Karpas-422 (cell line): ENCODE measurements at regions not wholly inside any gene's neighbourhood (a gene's known extent, or its start where the extent isn't known, plus 50 kb on each side); places are given as distances from the start of the nearest gene placed in this dataset.

Experiments used
- DNase-seq: peaks from one replicate; pipeline ENCODE4 v3.0.0-alpha.2; 2015
- H2AFZ ChIP-seq: fragments of 200-600 bp; sonication (generic); 2 replicates; pipeline ENCODE4 v1.6.1; 2014; ENCODE audit warnings: antibody characterized with exemption, low read length, mixed read lengths
- H3K27ac ChIP-seq: fragments of 200-600 bp; sonication (generic); 2 replicates; pipeline ENCODE4 v1.5.1; 2014; ENCODE audit warnings: mild to moderate bottlenecking, low read length, moderate library complexity
- H3K27me3 ChIP-seq: fragments of 200-600 bp; sonication (generic); 2 replicates; pipeline ENCODE4 v1.6.1; 2014; ENCODE audit warnings: low read length, mixed read lengths
- H3K36me3 ChIP-seq: fragments of 200-600 bp; sonication (generic); 2 replicates; pipeline ENCODE4 v1.6.1; 2014; ENCODE audit warnings: low read length, mixed read lengths; ENCODE audit not compliant: insufficient read depth
- H3K4me1 ChIP-seq: fragments of 200-600 bp; sonication (generic); 2 replicates; pipeline ENCODE4 v1.6.1; 2014; ENCODE audit warnings: mild to moderate bottlenecking, low read length, mixed read lengths
- H3K4me2 ChIP-seq: fragments of 200-600 bp; sonication (generic); 2 replicates; pipeline ENCODE4 v1.6.1; 2014; ENCODE audit warnings: low read length, low read depth, mild to moderate bottlenecking; ENCODE audit not compliant: poor library complexity, severe bottlenecking
- H3K4me3 ChIP-seq: fragments of 200-600 bp; sonication (generic); 2 replicates; pipeline ENCODE4 v1.5.1; 2014; ENCODE audit warnings: mild to moderate bottlenecking, antibody characterized with exemption, low read length, mixed read lengths
- H3K79me2 ChIP-seq: fragments of 200-600 bp; sonication (generic); 2 replicates; pipeline ENCODE4 v1.6.1; 2014; ENCODE audit warnings: mild to moderate bottlenecking, low read length, mixed read lengths
- H3K9ac ChIP-seq: fragments of 200-600 bp; sonication (generic); 2 replicates; pipeline ENCODE4 v1.6.0; 2014; ENCODE audit warnings: low read length
- H3K9me2 ChIP-seq: fragments of 200-600 bp; sonication (generic), shearing (Covaris generic); replicated peaks from 2 replicates; pipeline ENCODE4 v1.6.0; 2014; ENCODE audit warnings: mild to moderate bottlenecking, low read length, moderate library complexity; ENCODE audit not compliant: insufficient read depth
- H3K9me3 ChIP-seq: fragments of 300-700, 200-600 bp; sonication (generic); 2 replicates; pipeline ENCODE4 v1.6.1; 2014; ENCODE audit warnings: low read length, mixed read lengths
- H4K20me1 ChIP-seq: fragments of 200-600 bp; sonication (generic); 2 replicates; pipeline ENCODE4 v1.6.1; 2014; ENCODE audit warnings: mild to moderate bottlenecking, antibody characterized with exemption, low read length, low read depth; ENCODE audit not compliant: insufficient read depth

DNA sequence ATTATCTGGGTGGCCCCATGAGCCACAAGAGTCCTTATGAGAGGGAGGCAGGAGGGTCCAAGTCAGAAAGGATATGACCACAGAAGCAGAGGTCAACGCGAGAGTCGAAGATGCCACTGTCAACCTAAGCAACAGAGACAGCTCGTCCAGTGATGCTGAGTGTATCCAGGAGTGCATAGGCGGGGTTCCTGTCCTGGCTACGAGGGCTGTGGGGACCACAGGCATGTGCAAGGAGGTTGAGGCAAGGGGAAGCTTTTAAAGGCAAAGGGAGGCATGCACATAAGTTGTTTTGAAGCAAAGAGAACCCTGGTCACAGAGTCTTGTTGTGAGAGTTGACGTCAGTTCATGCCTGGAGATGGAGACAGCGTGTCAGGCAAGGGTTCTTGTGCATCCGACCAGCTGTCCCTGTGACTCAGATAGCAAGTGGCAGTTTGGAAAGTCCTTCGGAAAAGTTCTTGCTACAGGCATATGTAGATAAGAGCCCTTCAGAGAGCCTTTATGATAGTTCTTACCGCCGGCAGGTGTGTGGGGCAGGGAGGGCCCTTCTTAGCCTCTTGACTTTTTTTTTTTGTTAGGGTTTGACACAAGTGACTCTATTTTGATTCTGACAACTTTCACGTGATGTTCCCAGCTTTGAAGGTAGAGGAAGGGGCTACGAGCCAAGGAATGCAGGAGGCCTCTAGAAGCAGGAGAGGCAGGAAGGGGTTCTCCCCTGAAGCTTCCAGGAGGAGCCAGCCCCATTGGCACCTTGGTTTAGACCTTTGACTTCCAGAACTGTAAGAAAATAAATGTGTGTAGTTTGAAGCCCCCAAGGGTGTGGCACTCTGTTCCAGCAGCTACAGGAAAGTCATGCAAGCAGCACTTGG lies 66.0 kb upstream of the FCN1 start:
- H2AFZ ChIP-seq, result no peak overlapping the region
- no peaks in the 10 kb centered on the region for H3K9me2 ChIP-seq
- no peaks in the 10 kb centered on the region for H3K79me2 ChIP-seq
- H3K4me1 ChIP-seq, result no peaks in the 10 kb centered on the region
- no peak for DNase-seq
- no peak overlapping the region for H3K9ac ChIP-seq
- no peaks in the 10 kb centered on the region for H4K20me1 ChIP-seq
- no peak overlapping the region for H3K27ac ChIP-seq
- H3K4me2 ChIP-seq, result no peak overlapping the region
- H3K27me3 ChIP-seq, result no peaks in the 10 kb centered on the region
- no peak overlapping the region for H3K4me3 ChIP-seq
- H3K9me3 ChIP-seq, result peaks cover 8% of the 10 kb centered on the region
- no peaks in the 10 kb centered on the region for H3K36me3 ChIP-seq

DNA sequence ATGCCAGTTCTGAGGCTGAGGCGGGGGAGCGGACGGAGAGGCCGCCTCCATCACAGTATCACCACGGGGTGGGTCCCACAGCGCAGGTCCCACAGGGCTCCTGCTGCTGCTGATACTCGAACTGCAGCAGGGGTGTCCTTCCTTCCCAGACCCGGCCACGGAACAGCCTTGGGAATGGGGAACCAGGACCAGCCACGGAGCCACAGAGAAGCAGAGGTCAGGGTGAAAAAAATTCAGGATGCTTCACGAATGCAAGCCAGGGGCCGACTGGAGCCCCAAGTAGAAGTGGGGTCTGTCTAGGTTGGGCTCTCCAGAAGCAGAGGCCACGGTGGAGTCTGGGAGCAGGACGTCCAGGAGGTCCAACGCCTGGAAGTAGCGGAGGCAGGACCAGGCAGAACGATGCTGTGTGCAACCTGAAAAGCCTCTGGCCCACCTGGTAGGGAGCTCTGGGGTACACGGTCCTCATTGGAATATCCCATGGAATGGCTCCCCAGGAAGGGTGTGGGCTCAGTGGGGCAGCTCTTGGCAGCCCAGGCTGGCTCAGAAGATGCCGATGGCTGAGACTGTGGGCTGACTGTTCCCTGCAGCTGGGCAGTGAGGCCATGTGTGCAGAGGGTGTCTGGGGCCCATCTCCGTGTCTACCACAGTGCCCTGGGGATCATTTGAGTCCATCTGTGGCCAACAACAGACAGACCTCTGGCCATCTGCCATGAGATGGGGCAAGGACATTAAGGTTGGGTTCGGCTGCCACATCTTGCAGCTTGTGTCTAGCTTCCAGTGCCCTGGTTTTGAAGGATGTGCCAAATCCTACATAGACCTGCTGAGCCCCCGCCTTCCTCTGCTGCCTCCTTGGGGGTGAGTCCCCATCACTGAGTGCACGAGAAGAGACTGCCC lies 66.9 kb upstream of the FCN1 start:
- H3K27ac ChIP-seq, result no peak overlapping the region
- no peaks in the 10 kb centered on the region for H3K27me3 ChIP-seq
- DNase-seq, result no peak
- H4K20me1 ChIP-seq, result no peaks in the 10 kb centered on the region
- peaks cover 8% of the 10 kb centered on the region for H3K9me3 ChIP-seq
- no peaks in the 10 kb centered on the region for H3K4me1 ChIP-seq
- no peak overlapping the region for H3K9ac ChIP-seq
- no peaks in the 10 kb centered on the region for H3K36me3 ChIP-seq
- no peak overlapping the region for H3K4me3 ChIP-seq
- no peaks in the 10 kb centered on the region for H3K9me2 ChIP-seq
- H3K79me2 ChIP-seq, result no peaks in the 10 kb centered on the region
- H2AFZ ChIP-seq, result no peak overlapping the region
- H3K4me2 ChIP-seq, result no peak overlapping the region

DNA sequence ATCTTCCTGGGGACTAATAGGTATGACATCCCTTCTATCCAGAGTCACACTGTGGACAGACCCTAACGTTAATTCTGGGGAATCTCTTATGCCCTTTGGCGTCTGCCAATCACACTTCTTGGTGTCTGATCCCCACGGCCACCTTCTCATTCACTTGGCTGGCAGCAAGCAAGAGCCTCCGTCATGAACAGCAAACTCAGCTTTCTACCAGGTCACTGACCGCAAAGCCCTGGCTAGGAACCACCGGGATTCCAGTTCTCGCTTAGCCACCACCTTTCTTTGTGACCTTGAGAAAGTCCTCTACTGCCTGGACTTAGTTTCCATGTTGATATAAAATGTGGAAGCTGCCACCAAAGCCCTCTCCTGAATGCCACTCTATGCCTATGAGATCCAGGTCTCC lies 67.7 kb upstream of the FCN1 start:
- no peak overlapping the region for H3K27ac ChIP-seq
- no peaks in the 10 kb centered on the region for H3K4me1 ChIP-seq
- H2AFZ ChIP-seq, result no peak overlapping the region
- H3K36me3 ChIP-seq, result no peaks in the 10 kb centered on the region
- no peak overlapping the region for H3K9ac ChIP-seq
- H3K9me3 ChIP-seq, result peaks cover 8% of the 10 kb centered on the region
- no peak overlapping the region for H3K4me2 ChIP-seq
- H3K4me3 ChIP-seq, result no peak overlapping the region
- H3K79me2 ChIP-seq, result no peaks in the 10 kb centered on the region
- H3K27me3 ChIP-seq, result no peaks in the 10 kb centered on the region
- H3K9me2 ChIP-seq, result no peaks in the 10 kb centered on the region
- H4K20me1 ChIP-seq, result no peaks in the 10 kb centered on the region
- DNase-seq, result no peak

DNA sequence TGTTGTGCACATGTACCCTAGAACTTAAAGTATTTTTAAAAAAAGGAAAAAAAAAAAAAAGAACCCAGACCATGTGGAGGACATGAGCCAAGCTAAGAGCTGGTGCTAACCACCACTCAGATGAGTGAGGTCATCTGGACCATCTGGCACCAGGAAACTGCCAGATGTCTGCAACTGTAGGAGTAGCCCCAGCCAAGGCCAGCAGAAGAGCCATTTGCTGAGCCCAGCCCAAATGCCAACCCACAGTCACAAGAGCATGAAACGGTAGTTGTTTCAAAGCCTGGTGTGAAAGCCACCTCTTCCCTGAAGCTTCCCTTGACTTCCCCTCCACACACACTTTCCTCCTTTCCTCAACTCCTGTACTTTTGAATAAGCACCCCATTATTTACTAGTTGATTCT lies 69.2 kb upstream of the FCN1 start:
- H3K79me2 ChIP-seq, result no peaks in the 10 kb centered on the region
- no peak overlapping the region for H2AFZ ChIP-seq
- H3K4me2 ChIP-seq, result no peak overlapping the region
- H3K4me3 ChIP-seq, result no peak overlapping the region
- no peaks in the 10 kb centered on the region for H3K36me3 ChIP-seq
- no peaks in the 10 kb centered on the region for H3K9me2 ChIP-seq
- no peaks in the 10 kb centered on the region for H3K27me3 ChIP-seq
- no peaks in the 10 kb centered on the region for H4K20me1 ChIP-seq
- no peaks in the 10 kb centered on the region for H3K4me1 ChIP-seq
- H3K27ac ChIP-seq, result no peak overlapping the region
- no peak overlapping the region for H3K9ac ChIP-seq
- DNase-seq, result no peak
- H3K9me3 ChIP-seq, result peaks cover 8% of the 10 kb centered on the region

DNA sequence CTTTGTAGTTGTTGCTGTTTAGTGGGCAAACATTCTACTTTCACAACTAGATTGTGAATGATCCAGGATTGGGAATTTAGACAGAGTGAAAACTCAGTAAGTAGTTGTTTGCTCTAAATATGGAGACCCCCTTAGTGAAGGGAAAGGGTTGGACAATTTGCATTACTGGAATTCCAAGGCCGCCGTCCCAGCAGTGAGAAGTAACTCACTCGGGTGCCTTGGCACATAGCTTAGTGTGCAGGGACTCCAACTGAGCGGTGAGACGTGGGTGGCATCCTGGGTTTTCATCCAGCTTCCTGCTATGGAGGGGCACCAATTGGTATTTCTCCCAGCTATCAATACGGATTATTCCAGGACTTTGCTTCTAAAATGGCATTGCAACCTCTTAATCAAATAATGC lies 69.7 kb upstream of the FCN1 start:
- no peak overlapping the region for H3K9ac ChIP-seq
- H3K4me1 ChIP-seq, result no peaks in the 10 kb centered on the region
- H3K9me2 ChIP-seq, result no peaks in the 10 kb centered on the region
- H4K20me1 ChIP-seq, result no peaks in the 10 kb centered on the region
- no peak overlapping the region for H2AFZ ChIP-seq
- H3K79me2 ChIP-seq, result no peaks in the 10 kb centered on the region
- no peaks in the 10 kb centered on the region for H3K36me3 ChIP-seq
- no peak for DNase-seq
- H3K27me3 ChIP-seq, result no peaks in the 10 kb centered on the region
- H3K9me3 ChIP-seq, result peaks cover 8% of the 10 kb centered on the region
- H3K4me3 ChIP-seq, result no peak overlapping the region
- no peak overlapping the region for H3K27ac ChIP-seq
- no peak overlapping the region for H3K4me2 ChIP-seq

DNA sequence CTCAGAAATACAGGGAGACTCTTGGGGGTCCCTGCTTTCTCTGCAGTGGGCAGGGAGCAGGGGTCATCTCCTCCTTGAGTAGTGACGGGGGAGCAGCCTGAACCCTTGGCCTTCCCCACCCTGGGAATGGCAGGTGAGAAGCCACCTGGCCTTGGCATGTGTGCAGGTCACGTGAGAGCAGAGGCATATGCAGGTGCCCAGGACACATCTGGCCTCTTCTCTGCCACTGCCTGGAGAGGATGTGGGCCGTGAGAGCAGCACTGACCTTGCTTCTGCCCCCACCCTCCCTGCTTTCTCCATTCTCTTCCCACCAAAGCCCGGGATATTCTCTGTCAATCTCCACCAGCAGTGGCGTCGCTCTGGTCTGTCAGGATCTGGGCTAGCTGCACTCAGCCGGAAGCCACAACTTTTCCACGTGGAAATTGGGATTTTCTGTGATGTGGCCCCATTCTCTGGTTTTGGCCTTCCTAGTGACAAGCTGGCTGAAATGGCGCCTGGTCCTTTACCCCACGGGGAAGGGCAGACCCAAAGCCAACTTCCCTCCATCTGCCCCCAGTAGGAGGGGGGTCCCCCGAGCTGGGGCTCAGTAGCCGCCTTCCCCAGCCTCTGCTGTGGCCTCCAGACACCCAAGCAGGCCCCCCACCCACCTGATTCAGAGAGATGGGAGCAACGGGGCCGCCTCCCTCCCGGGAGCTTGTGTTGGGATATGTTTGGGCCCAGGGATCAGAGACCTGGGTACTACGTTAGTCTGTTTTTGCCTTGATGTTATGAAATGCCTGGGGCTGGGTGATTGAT lies 70.4 kb upstream of the FCN1 start:
- Histone ChIP-seq H3K4me2 (no peak overlapping the region), H2AFZ (no peak overlapping the region), H3K9me2 (no peaks in the 10 kb centered on the region)

DNA sequence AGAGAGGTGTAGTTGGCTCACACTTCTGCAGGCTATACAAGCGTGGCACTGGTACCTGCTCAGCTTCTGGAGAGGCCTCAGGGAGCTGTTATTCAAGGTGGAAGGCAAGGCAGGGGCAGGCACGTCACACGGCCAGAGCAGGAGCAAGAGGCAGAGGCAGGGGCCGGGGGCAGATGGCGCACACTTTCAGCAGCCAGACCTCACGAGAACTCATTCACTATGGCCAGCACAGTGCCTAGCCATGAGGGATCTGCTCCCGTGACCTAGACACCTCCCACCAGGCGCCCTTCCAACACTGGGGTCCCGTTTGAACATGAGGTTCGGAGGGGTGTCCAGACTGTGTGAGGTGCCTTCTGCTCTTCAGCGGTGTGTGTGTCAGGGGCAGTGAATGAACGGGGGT lies 71.0 kb upstream of the FCN1 start:
- no peak overlapping the region for H3K4me3 ChIP-seq
- no peaks in the 10 kb centered on the region for H3K36me3 ChIP-seq
- no peaks in the 10 kb centered on the region for H3K9me2 ChIP-seq
- no peaks in the 10 kb centered on the region for H4K20me1 ChIP-seq
- no peaks in the 10 kb centered on the region for H3K79me2 ChIP-seq
- peaks cover 8% of the 10 kb centered on the region for H3K9me3 ChIP-seq
- H3K27me3 ChIP-seq, result no peaks in the 10 kb centered on the region
- H3K27ac ChIP-seq, result no peak overlapping the region
- H3K4me1 ChIP-seq, result no peaks in the 10 kb centered on the region
- no peak overlapping the region for H3K4me2 ChIP-seq
- no peak for DNase-seq
- H3K9ac ChIP-seq, result no peak overlapping the region
- no peak overlapping the region for H2AFZ ChIP-seq

More for the DNA sequence above, 70.4 kb upstream of the FCN1 start:
- no peaks in the 10 kb centered on the region for H3K4me1 ChIP-seq
- no peaks in the 10 kb centered on the region for H3K36me3 ChIP-seq
- no peak for DNase-seq
- H3K79me2 ChIP-seq, result no peaks in the 10 kb centered on the region
- no peak overlapping the region for H3K27ac ChIP-seq
- H4K20me1 ChIP-seq, result no peaks in the 10 kb centered on the region
- H3K9me3 ChIP-seq, result peaks cover 8% of the 10 kb centered on the region
- H3K9ac ChIP-seq, result no peak overlapping the region
- no peaks in the 10 kb centered on the region for H3K27me3 ChIP-seq
- no peak overlapping the region for H3K4me3 ChIP-seq
